Suppressor macrophage (primary cell): ENCODE measurements at regions not wholly inside any gene's neighbourhood (a gene's known extent, or its start where the extent isn't known, plus 50 kb on each side); places are given as distances from the start of the nearest gene placed in this dataset.

Experiments
- DNase-seq, 4 experiments: peaks; one replicate each; pipeline ENCODE4 v3.0.0-alpha.2; 2020 to 2022

- DNase-seq = no peak
Measured at GRCh38 chr2:56444339-56444738, 260.5 kb downstream of the CCDC85A start.

- DNase-seq = no peak
Measured at GRCh38 chr2:56448403-56449001, 264.7 kb downstream of the CCDC85A start.

- no peak for DNase-seq
Measured at GRCh38 chr2:56449002-56449431, 265.2 kb downstream of the CCDC85A start.

GRCh38 chr2:56449449-56449860 lies 265.7 kb downstream of the CCDC85A start:
- DNase-seq = no peak

- DNase-seq = no peak
Measured at GRCh38 chr2:56450047-56450446, 266.3 kb downstream of the CCDC85A start.

GRCh38 chr2:56450772-56451171 lies 267.0 kb downstream of the CCDC85A start:
- DNase-seq = no peak

GRCh38 chr2:56455642-56456041 lies 271.9 kb downstream of the CCDC85A start:
- no peak for DNase-seq

GRCh38 chr2:56456791-56457190 lies 273.0 kb downstream of the CCDC85A start:
- DNase-seq = no peak

- no peak for DNase-seq
Measured at GRCh38 chr2:56460508-56460907, 276.7 kb downstream of the CCDC85A start.

- no peak for DNase-seq
Measured at GRCh38 chr2:56464066-56464465, 280.3 kb downstream of the CCDC85A start.

- DNase-seq = no peak
Measured at GRCh38 chr2:56464613-56465012, 280.8 kb downstream of the CCDC85A start.

GRCh38 chr2:56465491-56465890 lies 281.7 kb downstream of the CCDC85A start:
- no peak for DNase-seq

- DNase-seq = no peak
Measured at GRCh38 chr2:56473524-56473923, 289.7 kb downstream of the CCDC85A start.

- DNase-seq = no peak
Measured at GRCh38 chr2:56474412-56475158, 290.8 kb downstream of the CCDC85A start.

GRCh38 chr2:56475191-56475590 lies 291.4 kb downstream of the CCDC85A start:
- DNase-seq = no peak

- no peak for DNase-seq
Measured at GRCh38 chr2:56476509-56477071, 292.8 kb downstream of the CCDC85A start.

- no peak for DNase-seq
Measured at GRCh38 chr2:56478027-56478426, 294.2 kb downstream of the CCDC85A start.

GRCh38 chr2:56483081-56483480 lies 299.3 kb downstream of the CCDC85A start:
- DNase-seq = no peak

- DNase-seq = no peak
Measured at GRCh38 chr2:56484906-56485305, 301.1 kb downstream of the CCDC85A start.

- no peak for DNase-seq
Measured at GRCh38 chr2:56500317-56500716, 316.5 kb downstream of the CCDC85A start.

- DNase-seq = no peak
Measured at GRCh38 chr2:56502616-56503015, 318.8 kb downstream of the CCDC85A start.

GRCh38 chr2:56505885-56506284 lies 322.1 kb downstream of the CCDC85A start:
- no peak for DNase-seq

- DNase-seq = no peak
Measured at GRCh38 chr2:56508662-56509061, 324.9 kb downstream of the CCDC85A start.

- DNase-seq = no peak
Measured at GRCh38 chr2:56510610-56511009, 326.8 kb downstream of the CCDC85A start.
